H1 (cell line): ENCODE measurements at regions not wholly inside any gene's neighbourhood (a gene's known extent, or its start where the extent isn't known, plus 50 kb on each side); places are given as distances from the start of the nearest gene placed in this dataset.

Experiments
- CTCF ChIA-PET: fragments of 300-600 bp; sonication (Branson Sonifier 250); formaldehyde crosslinking; loops from one replicate; lab custom pipeline; 2021; ENCODE audit not compliant: partially characterized antibody; lab: Charles Lee
- POLR2A ChIA-PET: fragments of 300-600 bp; sonication (Branson Sonifier 250); formaldehyde crosslinking; loops from one replicate; lab custom pipeline; 2021; ENCODE audit warnings: inconsistent platforms; ENCODE audit not compliant: partially characterized antibody; lab: Charles Lee
- DNase-seq, 2 experiments: peaks; one replicate each; pipeline versions ENCODE4 v3.0.0 to v3.0.0-alpha.2; 2010 to 2022; ENCODE audit warnings: low spot score in 2 of 2, low read depth in 1 of 2, mixed read lengths in 1 of 2
- FAIRE-seq: peaks from 2 replicates; lab custom pipeline; 2011; peaks lifted over from hg19 to GRCh38; lab: Jason Lieb, UNC
- H2AFZ ChIP-seq: 2 replicates; pipeline ENCODE4 v1.8.1; 2012; ENCODE audit warnings: low read length, inconsistent platforms
- H2AK5ac ChIP-seq: 2 replicates; pipeline ENCODE4 v1.6.1; 2013; ENCODE audit warnings: low read depth, low read length
- H2BK120ac ChIP-seq: replicated peaks from 2 replicates; pipeline ENCODE3; 2013; ENCODE audit warnings: low read depth, low read length, inconsistent platforms
- H2BK12ac ChIP-seq: 2 replicates; pipeline ENCODE4 v1.6.1; 2013; ENCODE audit warnings: low read depth, low read length
- H2BK15ac ChIP-seq: 2 replicates; pipeline ENCODE4 v1.6.1; 2013; ENCODE audit warnings: low read length
- H2BK20ac ChIP-seq: 2 replicates; pipeline ENCODE4 v1.6.1; 2013; ENCODE audit warnings: low read length
- H2BK5ac ChIP-seq: 2 replicates; pipeline ENCODE4 v1.6.1; 2013; ENCODE audit warnings: low read depth, low read length
- H3K14ac ChIP-seq: 2 replicates; pipeline ENCODE4 v1.6.1; 2013; ENCODE audit warnings: inconsistent platforms; ENCODE audit not compliant: insufficient read length
- H3K18ac ChIP-seq: 2 replicates; pipeline ENCODE4 v1.6.1; 2013; ENCODE audit warnings: low read length; ENCODE audit errors: extremely low read depth
- H3K23ac ChIP-seq: 2 replicates; pipeline ENCODE4 v1.6.1; 2013; ENCODE audit warnings: inconsistent platforms; ENCODE audit not compliant: insufficient read length
- H3K23me2 ChIP-seq: 2 replicates; pipeline ENCODE4 v1.6.1; 2013; ENCODE audit warnings: low read depth, low read length
- H3K27ac ChIP-seq: 2 replicates; pipeline ENCODE4 v1.6.1; 2011; ENCODE audit warnings: low read depth, low read length, inconsistent platforms
- H3K27me3 ChIP-seq, 4 experiments: replicated peaks in 1 of 4; 1 replicate in 1 of 4; 2 replicates in 3 of 4; pipeline versions ENCODE4 v1.6.1 to v1.8.1; 2011 to 2013; ENCODE audit warnings: low read length in 3 of 4, mild to moderate bottlenecking in 3 of 4, inconsistent platforms in 2 of 4, mixed read lengths in 2 of 4, moderate library complexity in 1 of 4; ENCODE audit not compliant: control insufficient read depth in 3 of 4, insufficient read depth in 3 of 4; ENCODE audit errors: extremely low read depth in 1 of 4
- H3K36me3 ChIP-seq, 4 experiments: 2 replicates each; pipeline versions ENCODE4 v1.6.1 to v1.8.1; 2011 to 2013; ENCODE audit warnings: mild to moderate bottlenecking in 4 of 4, low read length in 3 of 4, moderate library complexity in 2 of 4, control low read depth in 1 of 4, inconsistent platforms in 1 of 4; ENCODE audit not compliant: insufficient read depth in 4 of 4, control insufficient read depth in 2 of 4
- H3K4ac ChIP-seq: replicated peaks from 2 replicates; pipeline ENCODE3; 2013; ENCODE audit warnings: low read length, low read depth, mixed read lengths, inconsistent platforms; ENCODE audit not compliant: insufficient read length
- H3K4me1 ChIP-seq, 4 experiments: replicated peaks in 1 of 4; 1 replicate in 1 of 4; 2 replicates in 3 of 4; pipeline versions ENCODE4 v1.6.1 to v1.8.1; 2011 to 2013; ENCODE audit warnings: low read length in 3 of 4, inconsistent platforms in 2 of 4, mixed read lengths in 1 of 4; ENCODE audit not compliant: insufficient read depth in 4 of 4, control insufficient read depth in 3 of 4
- H3K4me2 ChIP-seq, 2 experiments: 2 replicates each; pipeline versions ENCODE4 v1.6.1 to v1.8.1; 2011 to 2013; ENCODE audit warnings: low read depth in 2 of 2, low read length in 2 of 2, control low read depth in 1 of 2, inconsistent platforms in 1 of 2, mild to moderate bottlenecking in 1 of 2; ENCODE audit not compliant: insufficient read depth in 1 of 2
- H3K4me3 ChIP-seq, 4 experiments: fragments of 200-600, 300-600 bp in 1 of 4; sonication (generic), shearing (Covaris generic), sonication (Bioruptor Twin) in 1 of 4; 2 replicates each; pipeline versions ENCODE4 v1.5.1 to v1.8.1; 2011 to 2016; ENCODE audit warnings: low read length in 4 of 4, low read depth in 3 of 4, control low read depth in 2 of 4, inconsistent platforms in 2 of 4, mild to moderate bottlenecking in 2 of 4, mixed read lengths in 1 of 4, moderate library complexity in 1 of 4; ENCODE audit not compliant: insufficient read depth in 2 of 4; ENCODE audit errors: extremely low read depth in 1 of 4
- H3K56ac ChIP-seq: replicated peaks from 2 replicates; pipeline ENCODE3; 2013; ENCODE audit warnings: low read depth, mild to moderate bottlenecking, mixed read lengths, low read length, inconsistent platforms; ENCODE audit not compliant: insufficient read length
- H3K79me1 ChIP-seq: 2 replicates; pipeline ENCODE4 v1.6.1; 2013; ENCODE audit warnings: low read depth, low read length, control low read depth
- H3K79me2 ChIP-seq, 2 experiments: 2 replicates each; pipeline versions ENCODE4 v1.6.1 to v1.8.1; 2012 to 2013; ENCODE audit warnings: low read length in 2 of 2, mild to moderate bottlenecking in 2 of 2, inconsistent platforms in 1 of 2; ENCODE audit not compliant: insufficient read depth in 2 of 2, control insufficient read depth in 1 of 2
- H3K9ac ChIP-seq, 4 experiments: replicated peaks in 1 of 4; 1 replicate in 1 of 4; 2 replicates in 3 of 4; pipeline versions ENCODE4 v1.6.1 to v1.8.1; 2011 to 2013; ENCODE audit warnings: low read depth in 3 of 4, low read length in 3 of 4, control low read depth in 2 of 4, mild to moderate bottlenecking in 2 of 4, moderate library complexity in 2 of 4, inconsistent platforms in 1 of 4; ENCODE audit errors: extremely low read depth in 1 of 4
- H3K9me3 ChIP-seq, 2 experiments: 2 replicates each; pipeline versions ENCODE4 v1.6.1 to v1.8.1; 2012 to 2013; ENCODE audit warnings: mild to moderate bottlenecking in 2 of 2, moderate library complexity in 2 of 2, control low read depth in 1 of 2, inconsistent platforms in 1 of 2, low read depth in 1 of 2, low read length in 1 of 2, mixed read lengths in 1 of 2; ENCODE audit not compliant: insufficient read depth in 2 of 2
- H4K20me1 ChIP-seq, 2 experiments: replicated peaks in 1 of 2; 2 replicates each; pipeline versions ENCODE3 to v1.8.1; 2011 to 2013; ENCODE audit warnings: inconsistent platforms in 2 of 2, low read length in 2 of 2, mild to moderate bottlenecking in 1 of 2; ENCODE audit not compliant: insufficient read depth in 2 of 2, control insufficient read depth in 1 of 2
- H4K5ac ChIP-seq: 2 replicates; pipeline ENCODE4 v1.6.1; 2013; ENCODE audit warnings: low read length, low read depth, mixed read lengths, inconsistent platforms; ENCODE audit not compliant: insufficient read length
- H4K8ac ChIP-seq: 2 replicates; pipeline ENCODE4 v1.8.0; 2013; ENCODE audit warnings: mild to moderate bottlenecking, moderate library complexity, low read length, inconsistent platforms; ENCODE audit not compliant: insufficient read depth; ENCODE audit errors: extremely low read depth
- H4K91ac ChIP-seq: replicated peaks from 2 replicates; pipeline ENCODE3; 2013; ENCODE audit warnings: low read length, mixed read lengths, inconsistent platforms; ENCODE audit not compliant: insufficient read length
- CHD2 ChIP-seq: IDR thresholded peaks from 2 replicates; pipeline ENCODE4 v1.6.1; 2012; ENCODE audit warnings: low read length, improper control_type of control experiment
- CREB1 ChIP-seq: IDR thresholded peaks from 2 replicates; pipeline ENCODE4 v1.6.1; 2012; ENCODE audit warnings: inconsistent platforms
- JUN ChIP-seq: IDR thresholded peaks from 2 replicates; pipeline ENCODE4 v1.6.1; 2011; ENCODE audit warnings: low read depth, mild to moderate bottlenecking, improper control_type of control experiment, low read length
- KDM4A ChIP-seq: IDR thresholded peaks from one replicate; pipeline ENCODE4 v1.7.1; 2012; ENCODE audit warnings: low read depth, mild to moderate bottlenecking, moderate library complexity, low read length, inconsistent platforms; ENCODE audit not compliant: severe bottlenecking
- POLR2A ChIP-seq, 2 experiments: IDR thresholded peaks; 1 replicate in 1 of 2; 2 replicates in 1 of 2; pipeline ENCODE4 v1.6.1; 2011; ENCODE audit warnings: low read depth in 2 of 2, low read length in 2 of 2, mild to moderate bottlenecking in 2 of 2; ENCODE audit errors: control extremely low read depth in 1 of 2
- POLR2AphosphoS5 ChIP-seq: IDR thresholded peaks from 2 replicates; pipeline ENCODE4 v1.6.1; 2011; ENCODE audit warnings: low read depth, low read length
- SIN3A ChIP-seq, 2 experiments: IDR thresholded peaks in 1 of 2; conservative IDR thresholded peaks in 1 of 2; 2 replicates each; pipeline ENCODE4 v1.6.1; 2011 to 2012; ENCODE audit warnings: low read length in 2 of 2, improper control_type of control experiment in 1 of 2, low read depth in 1 of 2, mild to moderate bottlenecking in 1 of 2
- SP1 ChIP-seq: IDR thresholded peaks from 2 replicates; pipeline ENCODE4 v1.6.1; 2011; ENCODE audit warnings: low read depth, low read length
- whole genome bisulfite sequencing, 2 experiments: shearing (Covaris generic) in 1 of 2; methylation state at CpG; one replicate each; pipeline versions ENCODE4 v1.1.6 to v1.1.7; 2013 to 2015; ENCODE audit warnings: low lambda C conversion rate in 2 of 2, mixed read lengths in 2 of 2, inconsistent platforms in 1 of 2, low coverage in 1 of 2, missing lambda C conversion rate in 1 of 2; ENCODE audit not compliant: insufficient replicate concordance in 2 of 2, insufficient coverage in 1 of 2, insufficient read length in 1 of 2; ENCODE audit errors: extremely low coverage in 1 of 2, missing lambda C conversion rate in 1 of 2; 5-methylcytosine and 5-hydroxymethylcytosine counted together

DNA sequence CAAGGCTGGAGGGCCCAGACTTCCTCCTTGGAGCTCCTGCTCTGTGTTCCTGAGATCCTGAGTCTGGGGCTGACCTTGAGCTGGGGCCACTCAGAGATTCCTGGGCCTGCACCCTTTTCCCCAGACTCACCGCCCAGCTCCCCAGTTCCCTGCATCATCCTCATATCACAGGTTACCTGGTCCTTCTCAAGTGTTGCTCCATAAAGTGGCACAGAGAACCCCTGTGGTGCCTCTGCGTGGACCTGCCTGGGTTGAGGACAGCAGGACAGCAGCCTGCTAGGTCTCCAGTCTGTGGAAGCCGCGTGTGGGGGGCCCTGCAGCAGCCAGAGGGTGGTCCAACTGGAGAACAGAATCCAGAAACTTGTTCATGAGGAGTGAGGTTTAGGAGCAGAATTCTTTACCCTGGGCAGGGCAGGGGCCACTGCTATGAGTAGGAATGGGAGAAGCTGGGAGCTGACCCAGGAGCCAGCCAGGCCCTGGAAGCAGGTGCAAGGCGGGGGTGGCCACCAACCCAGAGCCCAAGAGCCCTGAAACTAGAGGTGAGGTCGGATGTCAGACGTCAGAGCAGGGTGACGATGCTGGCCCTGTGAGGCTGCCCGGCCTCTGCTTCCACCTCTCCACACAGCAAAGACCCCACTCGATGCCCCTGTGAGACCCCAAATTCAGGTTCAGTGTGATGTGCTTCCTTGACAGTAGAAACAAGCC lies 299.4 kb downstream of the TCERG1L start:
- ChIA-PET POLR2A (no interaction called here), CTCF (no interaction called here)
- Histone ChIP-seq H2BK20ac (0 out of 2 replicates have a peak overlapping the region, but pooled peaks have one; percentile 34), H3K4me2 (no peak overlapping the region), H3K23ac (no peak overlapping the region), H3K4me1 (no peaks in the 10 kb centered on the region), H4K8ac (no peak overlapping the region), H3K18ac (no peak overlapping the region), H3K27ac (no peak overlapping the region), H2BK12ac (no peak overlapping the region), H3K4me3 (no peak overlapping the region), H3K9me3 (no peaks in the 10 kb centered on the region; a peak in 1 of 4 replicates), H2AFZ (no peak overlapping the region), H3K9ac (no peak overlapping the region), H3K4ac (no peak overlapping the region), H2BK15ac (no peak overlapping the region; the same call in 1 of the 2 replicates), H2BK5ac (no peak overlapping the region; the same call in 1 of the 2 replicates), H3K79me2 (no peaks in the 10 kb centered on the region), H3K27me3 (no peaks in the 10 kb centered on the region), H3K23me2 (no peaks in the 10 kb centered on the region), H2AK5ac (no peak overlapping the region; the same call in 1 of the 2 replicates), H4K20me1 (no peaks in the 10 kb centered on the region), H3K14ac (no peak overlapping the region), H3K56ac (no peak overlapping the region), H2BK120ac (no peak overlapping the region), H4K5ac (no peak overlapping the region), H3K79me1 (no peaks in the 10 kb centered on the region), H4K91ac (no peak overlapping the region), H3K36me3 (no peaks in the 10 kb centered on the region)
- FAIRE-seq (no peak), DNase-seq (no peak)
- 83% methylated on average over 9 of the region's 10 CpGs; no CpG with 5 or more reads in 1 of the 2 experiments for WGBS, 2 experiments
- no peak for TF ChIP-seq SP1
- no peak for TF ChIP-seq KDM4A
- no peak for TF ChIP-seq CHD2
- no peak for TF ChIP-seq CREB1
- no peak for TF ChIP-seq SIN3A (conservative IDR thresholded peaks at IDR 0.05 in 1 of 2, IDR thresholded peaks at IDR 0.05 in 1 of 2; ENCODE audit: low read depth in 1 of 2, low read length in 2 of 2)
- TF ChIP-seq POLR2AphosphoS5, result no peak
- TF ChIP-seq POLR2A (IDR thresholded peaks at IDR 0.05; ENCODE audit: control extremely low read depth in 1 of 2, low read depth in 2 of 2, low read length in 2 of 2), result no peak
- TF ChIP-seq JUN, result no peak
